Activated CD4-positive, alpha-beta T cell treated with anti-CD3 and anti-CD28 coated beads, Interleukin-2, amount 10 ng/mL, durations not matched to agents 24 days and 14 days (primary cell): ENCODE measurements at regions not wholly inside any gene's neighbourhood (a gene's known extent, or its start where the extent isn't known, plus 50 kb on each side); places are given as distances from the start of the nearest gene placed in this dataset.
"Not testable (repeated sequence)": the region's sequence is repeated elsewhere in the genome, so short reads cannot be mapped to it uniquely, and the experiment has no call there.

Source experiments
- DNase-seq: peaks from one replicate; pipeline ENCODE4 v3.0.0; 2022
- H3K27ac Mint-ChIP-seq: one replicate; pipeline ENCODE4 v1.8.0; 2022; ENCODE audit warnings: mild to moderate bottlenecking, mixed read lengths
- H3K27me3 Mint-ChIP-seq: one replicate; pipeline ENCODE4 v1.8.0; 2022; ENCODE audit warnings: mixed read lengths
- H3K36me3 Mint-ChIP-seq: one replicate; pipeline ENCODE4 v1.8.0; 2022; ENCODE audit warnings: low read depth, mild to moderate bottlenecking, mixed read lengths
- H3K4me1 Mint-ChIP-seq: one replicate; pipeline ENCODE4 v1.8.0; 2021; ENCODE audit warnings: mixed read lengths
- H3K4me3 Mint-ChIP-seq: one replicate; pipeline ENCODE4 v1.8.0; 2022; ENCODE audit warnings: mild to moderate bottlenecking, moderate library complexity, mixed read lengths
- H3K9me3 Mint-ChIP-seq: one replicate; pipeline ENCODE4 v1.8.0; 2021; ENCODE audit warnings: mixed read lengths
- intact Hi-C: fragments of 100-400 bp; cut with micrococcal nuclease; formaldehyde crosslinking; loops from one replicate; pipeline ENCODE4 v1.15.1; 2023

DNA sequence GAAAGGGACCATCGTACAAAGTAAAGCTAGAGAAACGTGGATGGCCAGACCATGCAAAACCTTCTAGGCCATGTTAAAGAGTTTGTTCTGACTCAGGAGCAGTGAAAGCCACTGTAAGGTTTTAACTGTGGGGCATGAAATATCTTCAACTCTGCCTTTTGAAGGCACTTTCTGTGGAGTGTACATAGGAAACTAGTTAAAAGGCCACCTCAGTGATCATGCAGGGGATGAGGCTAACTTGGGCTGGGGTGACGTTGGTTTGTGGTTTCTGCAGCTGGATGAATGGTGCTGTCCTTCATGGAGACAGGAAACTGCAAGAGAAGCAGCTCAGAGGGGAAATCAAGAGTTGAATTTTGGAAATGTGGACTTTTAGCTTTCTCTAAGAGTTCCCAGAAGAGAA, 190.7 kb downstream of the CDCA7 start:
- Mint-ChIP-seq H3K36me3 (no peaks in the 10 kb centered on the region), H3K4me1 (peaks cover 5% of the 10 kb centered on the region), H3K27me3 (peaks cover 11% of the 10 kb centered on the region), H3K27ac (no peak overlapping the region), H3K9me3 (no peaks in the 10 kb centered on the region), H3K4me3 (no peak overlapping the region)
- intact Hi-C loops = no loop called here
- no peak for DNase-seq

DNA sequence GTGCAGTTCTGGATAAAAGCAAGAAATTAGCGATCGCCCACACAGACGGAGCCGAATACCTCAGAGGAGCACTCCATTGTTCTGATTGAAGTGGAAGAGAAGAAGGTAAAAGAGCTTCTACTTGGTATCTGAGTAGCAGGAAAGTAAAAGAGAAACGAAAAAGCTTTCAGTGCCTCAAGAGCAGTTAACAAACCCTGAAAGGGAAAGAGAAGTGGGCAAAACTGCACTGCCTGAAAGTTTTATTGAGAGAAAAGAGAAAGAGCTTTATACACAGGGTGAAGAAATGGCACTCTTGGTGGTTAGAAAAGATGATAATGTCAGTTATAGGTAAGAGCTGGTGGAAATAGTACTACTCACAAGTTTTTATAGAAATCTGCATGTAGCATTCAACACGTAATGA, 192.8 kb downstream of the CDCA7 start:
- no peak for DNase-seq
- Mint-ChIP-seq H3K27me3 (peaks cover 11% of the 10 kb centered on the region), H3K4me1 (peaks cover 5% of the 10 kb centered on the region), H3K36me3 (no peaks in the 10 kb centered on the region), H3K4me3 (no peak overlapping the region), H3K27ac (no peak overlapping the region), H3K9me3 (no peaks in the 10 kb centered on the region)
- intact Hi-C loops = no loop called here

GRCh38 chr2:173550143-173550542, 195.5 kb downstream of the CDCA7 start:
- Mint-ChIP-seq H3K27ac (no peak overlapping the region), H3K9me3 (no peaks in the 10 kb centered on the region), H3K27me3 (peaks cover 11% of the 10 kb centered on the region), H3K36me3 (no peaks in the 10 kb centered on the region), H3K4me3 (no peak overlapping the region), H3K4me1 (peaks cover 4% of the 10 kb centered on the region)
- intact Hi-C loops = no loop called here
- DNase-seq = no peak

GRCh38 chr2:173552531-173552930, 197.9 kb downstream of the CDCA7 start:
- Mint-ChIP-seq H3K4me3 (no peak overlapping the region), H3K4me1 (no peaks in the 10 kb centered on the region), H3K36me3 (no peaks in the 10 kb centered on the region), H3K27ac (no peak overlapping the region), H3K9me3 (no peaks in the 10 kb centered on the region), H3K27me3 (peaks cover 16% of the 10 kb centered on the region)
- intact Hi-C loops = no loop called here
- no peak for DNase-seq

GRCh38 chr2:173553593-173553992, 198.9 kb downstream of the CDCA7 start:
- no peak overlapping the region for H3K27ac Mint-ChIP-seq
- H3K4me1 Mint-ChIP-seq = no peaks in the 10 kb centered on the region
- H3K36me3 Mint-ChIP-seq = no peaks in the 10 kb centered on the region
- DNase-seq = no peak
- H3K9me3 Mint-ChIP-seq = no peaks in the 10 kb centered on the region
- peaks cover 22% of the 10 kb centered on the region for H3K27me3 Mint-ChIP-seq
- intact Hi-C loops = no loop called here
- H3K4me3 Mint-ChIP-seq = no peak overlapping the region

DNA sequence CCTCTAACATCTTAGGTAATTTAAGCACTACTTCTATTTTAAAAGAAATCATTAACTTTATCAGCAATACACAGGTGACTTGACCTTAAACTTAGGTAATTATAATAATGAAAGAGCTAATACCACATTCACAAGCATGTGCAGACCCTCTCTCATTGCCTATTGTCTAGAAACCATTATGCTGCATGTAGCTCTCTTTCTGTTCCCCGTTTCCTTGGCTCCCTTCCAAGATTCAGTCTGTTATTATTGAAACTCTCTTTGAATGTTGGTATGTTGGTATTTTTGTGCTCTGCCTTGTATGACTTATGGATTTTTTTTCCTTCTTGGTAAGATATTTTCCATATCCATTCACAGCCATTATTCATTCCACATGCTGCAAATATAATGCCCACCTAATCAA, 201.2 kb downstream of the CDCA7 start:
- Mint-ChIP-seq H3K36me3 (no peaks in the 10 kb centered on the region), H3K4me1 (no peaks in the 10 kb centered on the region), H3K4me3 (no peak overlapping the region), H3K27me3 (peaks cover 24% of the 10 kb centered on the region), H3K27ac (no peak overlapping the region), H3K9me3 (no peaks in the 10 kb centered on the region)
- DNase-seq = no peak
- intact Hi-C loops = no loop called here

- Mint-ChIP-seq H3K9me3 (peaks cover 4% of the 10 kb centered on the region), H3K4me3 (no peak overlapping the region), H3K27me3 (peaks cover 27% of the 10 kb centered on the region), H3K36me3 (no peaks in the 10 kb centered on the region), H3K4me1 (no peaks in the 10 kb centered on the region), H3K27ac (no peak overlapping the region)
- intact Hi-C loops = no loop called here
- DNase-seq = no peak
Measured at GRCh38 chr2:173556816-173557215, 202.1 kb downstream of the CDCA7 start.

GRCh38 chr2:173557497-173557896, 202.8 kb downstream of the CDCA7 start:
- H3K4me1 Mint-ChIP-seq = no peaks in the 10 kb centered on the region
- intact Hi-C loops = no loop called here
- DNase-seq = no peak
- H3K36me3 Mint-ChIP-seq = no peaks in the 10 kb centered on the region
- H3K9me3 Mint-ChIP-seq = peaks cover 4% of the 10 kb centered on the region
- H3K4me3 Mint-ChIP-seq = no peak overlapping the region
- H3K27me3 Mint-ChIP-seq = peaks cover 28% of the 10 kb centered on the region
- no peak overlapping the region for H3K27ac Mint-ChIP-seq

DNA sequence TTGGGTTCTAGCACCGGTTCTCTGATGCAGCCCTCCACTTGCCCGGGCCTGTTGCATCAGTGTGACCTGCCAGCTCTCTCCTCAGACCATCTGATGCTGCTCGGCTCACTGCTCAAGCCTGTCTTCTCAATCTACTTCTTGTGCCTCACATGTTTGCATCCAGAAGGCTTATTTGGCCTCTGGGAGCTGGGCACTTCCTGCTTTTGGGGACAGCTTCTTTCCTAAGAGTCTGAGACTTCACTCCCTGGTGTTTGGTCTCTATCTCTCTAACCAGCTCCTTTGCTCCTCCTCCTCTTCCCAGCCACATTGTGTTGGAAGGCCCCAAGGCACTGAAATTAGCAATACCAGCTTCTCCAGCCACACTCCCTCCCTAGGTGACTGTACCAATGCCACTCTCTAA, 212.8 kb downstream of the CDCA7 start:
- Mint-ChIP-seq H3K36me3 (no peaks in the 10 kb centered on the region), H3K4me1 (peaks cover 3% of the 10 kb centered on the region), H3K9me3 (peaks cover 5% of the 10 kb centered on the region), H3K27me3 (peaks cover 25% of the 10 kb centered on the region), H3K27ac (no peak overlapping the region), H3K4me3 (no peak overlapping the region)
- intact Hi-C loops = no loop called here
- DNase-seq = no peak

DNA sequence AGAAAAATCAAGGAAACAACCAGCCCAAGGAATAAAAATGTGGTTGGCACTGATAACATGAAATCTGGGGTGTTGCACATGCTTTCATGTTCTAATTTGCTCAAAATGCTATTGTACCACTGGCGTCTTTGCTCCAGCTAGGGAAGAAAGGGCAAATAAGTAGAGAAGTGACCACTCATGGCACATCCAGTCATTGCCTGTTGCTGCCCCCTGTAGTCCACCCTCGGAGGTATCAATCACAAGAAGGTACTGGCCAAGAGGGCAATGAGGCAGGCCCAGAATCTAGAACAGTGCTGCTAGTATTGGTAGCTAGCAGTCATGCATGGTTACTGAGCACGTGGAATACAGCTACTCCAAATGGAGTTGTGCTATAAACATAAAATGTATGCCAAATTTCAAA, 213.4 kb downstream of the CDCA7 start:
- H3K9me3 Mint-ChIP-seq = peaks cover 5% of the 10 kb centered on the region
- peaks cover 3% of the 10 kb centered on the region for H3K4me1 Mint-ChIP-seq
- no peak overlapping the region for H3K4me3 Mint-ChIP-seq
- H3K27me3 Mint-ChIP-seq = peaks cover 21% of the 10 kb centered on the region
- intact Hi-C loops = no loop called here
- H3K27ac Mint-ChIP-seq = no peak overlapping the region
- H3K36me3 Mint-ChIP-seq = no peaks in the 10 kb centered on the region
- no peak for DNase-seq

DNA sequence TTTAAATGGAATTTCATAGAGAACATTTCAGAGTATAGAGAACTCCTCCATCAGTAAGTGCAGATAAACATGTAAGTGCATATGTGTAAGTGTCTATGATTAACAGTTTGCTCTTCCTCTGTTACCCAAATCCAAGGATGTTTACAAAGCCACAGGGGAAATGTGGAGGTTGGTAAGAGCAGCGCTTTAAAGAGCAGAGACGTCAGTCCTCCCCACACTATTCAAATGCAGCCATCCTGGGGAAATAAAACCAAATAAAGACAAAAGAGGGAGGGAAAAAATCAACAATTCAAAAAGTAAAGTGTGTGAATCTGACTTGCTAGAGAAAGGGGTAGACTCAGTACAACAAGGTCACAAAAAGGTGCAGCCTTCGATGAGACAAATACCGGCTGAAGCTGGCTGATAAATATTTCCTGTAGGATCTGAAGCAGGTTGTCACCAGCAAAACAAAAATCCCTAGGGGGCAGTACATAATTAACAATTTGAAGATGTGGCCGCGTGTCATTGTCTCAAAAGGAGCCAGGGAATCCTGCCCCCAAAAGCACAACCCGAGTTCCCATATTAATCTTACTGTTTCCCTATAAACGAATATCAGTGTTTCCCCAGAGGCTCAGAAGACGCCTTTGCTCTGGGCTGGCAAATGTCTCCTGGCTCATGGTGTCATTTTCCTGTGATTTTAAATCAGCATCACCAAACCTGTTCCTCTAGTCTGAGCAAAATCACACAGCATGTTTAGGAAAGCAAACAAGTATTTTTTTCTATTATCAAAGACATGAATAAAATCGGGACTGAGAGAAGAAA, 216.5 kb downstream of the CDCA7 start:
- H3K4me3 Mint-ChIP-seq = no peak overlapping the region
- intact Hi-C loops = no loop called here
- H3K4me1 Mint-ChIP-seq = peaks cover 3% of the 10 kb centered on the region
- no peaks in the 10 kb centered on the region for H3K36me3 Mint-ChIP-seq
- H3K27ac Mint-ChIP-seq = no peak overlapping the region
- H3K27me3 Mint-ChIP-seq = peaks cover 17% of the 10 kb centered on the region
- H3K9me3 Mint-ChIP-seq = peaks cover 5% of the 10 kb centered on the region
- no peak for DNase-seq

GRCh38 chr2:173571887-173572680, 217.4 kb downstream of the CDCA7 start:
- H3K4me1 Mint-ChIP-seq = peaks cover 3% of the 10 kb centered on the region
- intact Hi-C loops = no loop called here
- peaks cover 17% of the 10 kb centered on the region for H3K27me3 Mint-ChIP-seq
- peaks cover 5% of the 10 kb centered on the region for H3K9me3 Mint-ChIP-seq
- H3K36me3 Mint-ChIP-seq = no peaks in the 10 kb centered on the region
- no peak for DNase-seq
- H3K4me3 Mint-ChIP-seq = no peak overlapping the region
- H3K27ac Mint-ChIP-seq = no peak overlapping the region

DNA sequence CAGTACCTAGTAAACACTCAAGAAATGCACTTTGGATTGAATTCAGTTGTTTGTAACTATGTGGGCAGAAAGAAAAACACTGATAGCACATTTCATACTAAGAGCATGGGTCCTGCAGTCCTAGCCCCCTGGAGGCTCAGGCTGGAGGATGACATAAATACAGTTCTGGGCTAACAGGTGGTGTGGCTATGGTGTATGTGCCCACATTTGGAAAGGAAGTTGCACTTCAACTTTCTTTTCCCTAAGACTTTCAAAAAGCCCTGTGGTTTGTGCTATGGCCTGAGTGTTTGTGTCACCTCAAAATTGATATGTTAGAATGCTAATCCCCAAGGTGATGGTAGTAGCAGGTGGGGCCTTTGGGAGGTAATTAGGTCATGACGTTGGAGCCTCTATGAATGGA, 218.2 kb downstream of the CDCA7 start:
- Mint-ChIP-seq H3K4me3 (no peak overlapping the region), H3K27me3 (peaks cover 17% of the 10 kb centered on the region), H3K27ac (no peak overlapping the region), H3K9me3 (peaks cover 5% of the 10 kb centered on the region), H3K4me1 (peaks cover 3% of the 10 kb centered on the region), H3K36me3 (no peaks in the 10 kb centered on the region)
- no peak for DNase-seq
- intact Hi-C loops = no loop called here

DNA sequence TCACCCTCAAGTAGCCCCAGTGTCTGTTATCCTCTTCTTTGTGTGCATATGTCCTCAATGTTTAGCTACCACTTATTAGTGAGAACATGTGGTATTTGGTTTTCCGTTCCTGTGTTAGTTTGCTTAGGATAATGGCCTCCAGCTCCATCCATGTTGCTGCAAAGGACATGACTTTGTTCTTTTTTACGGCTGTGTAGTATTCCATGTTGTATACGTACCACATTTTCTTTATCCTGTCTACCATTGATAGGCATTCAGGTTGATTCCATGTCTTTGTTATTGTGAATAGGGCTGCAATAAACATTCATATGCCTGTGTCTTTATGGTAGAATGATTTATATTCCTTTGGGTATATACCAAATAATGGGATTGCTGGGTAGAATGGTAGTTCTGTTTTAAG, 219.1 kb downstream of the CDCA7 start:
- H3K36me3 Mint-ChIP-seq, DNase-seq, intact Hi-C loops, H3K4me3 Mint-ChIP-seq, H3K4me1 Mint-ChIP-seq, H3K27ac Mint-ChIP-seq, H3K9me3 Mint-ChIP-seq: not testable (repeated sequence)
- H3K27me3 Mint-ChIP-seq = peaks cover 15% of the 10 kb centered on the region
